ENCODE measurements at regions not wholly inside any gene's neighbourhood (a gene's known extent, or its start where the extent isn't known, plus 50 kb on each side); places are given as distances from the start of the nearest gene placed in this dataset.

GRCh38 chr13:104196611-104197010 is 1130.4 kb upstream of the SLC10A2 start:
- H3K4me1 ChIP-seq: no peaks in the 10 kb centered on the region
- H3K9me3 ChIP-seq: no peaks in the 10 kb centered on the region
- TF ChIP-seq POLR2A (IDR thresholded peaks at IDR 0.05): no peak
- no peak for TF ChIP-seq POLR2AphosphoS5 (IDR thresholded peaks at IDR 0.05)
- TF ChIP-seq CTCF (IDR thresholded peaks at IDR 0.05): no peak
- no peak for TF ChIP-seq EP300 (IDR thresholded peaks at IDR 0.05)
- intact Hi-C loops (cut with DNase I): no loop called here
- H3K36me3 ChIP-seq: no peaks in the 10 kb centered on the region
- DNase-seq: no peak
- H3K27ac ChIP-seq: no peak overlapping the region
- 69 to 71% methylated on average over 5 of the region's 5 CpGs for WGBS, 2 donors
- H3K4me3 ChIP-seq: no peak overlapping the region
- no peaks in the 10 kb centered on the region for H3K27me3 ChIP-seq

- H3K4me3 ChIP-seq: no peak overlapping the region
- TF ChIP-seq EP300 (IDR thresholded peaks at IDR 0.05) (no peak), POLR2A (IDR thresholded peaks at IDR 0.05) (no peak), POLR2AphosphoS5 (IDR thresholded peaks at IDR 0.05) (no peak), CTCF (IDR thresholded peaks at IDR 0.05) (no peak)
- peaks cover 0 to 2% (median 0%) of the 10 kb centered on the region in 4 donors for H3K9me3 ChIP-seq
- DNase-seq: no peak
- 84 to 91% methylated on average over 3 of the region's 3 CpGs for WGBS, 2 donors
- no peaks in the 10 kb centered on the region for H3K36me3 ChIP-seq
- intact Hi-C loops (cut with DNase I): no loop called here
- no peaks in the 10 kb centered on the region for H3K27me3 ChIP-seq
- H3K27ac ChIP-seq: no peak overlapping the region
- no peaks in the 10 kb centered on the region for H3K4me1 ChIP-seq
Observed at GRCh38 chr13:104181526-104182231, 1115.5 kb upstream of the SLC10A2 start.

- Histone ChIP-seq H3K4me3 (no peak overlapping the region), H3K27me3 (no peaks in the 10 kb centered on the region), H3K4me1 (no peaks in the 10 kb centered on the region), H3K36me3 (no peaks in the 10 kb centered on the region), H3K27ac (no peak overlapping the region), H3K9me3 (no peaks in the 10 kb centered on the region)
- intact Hi-C loops (cut with DNase I): no loop called here
- no peak for TF ChIP-seq POLR2A (IDR thresholded peaks at IDR 0.05)
- TF ChIP-seq POLR2AphosphoS5 (IDR thresholded peaks at IDR 0.05): no peak
- no peak for TF ChIP-seq EP300 (IDR thresholded peaks at IDR 0.05)
- no peak for TF ChIP-seq CTCF (IDR thresholded peaks at IDR 0.05)
- 16 to 59% methylated on average over 8 of the region's 8 CpGs for WGBS, 2 donors
- no peak for DNase-seq
Observed at GRCh38 chr13:104170980-104171555, 1104.9 kb upstream of the SLC10A2 start.

- Histone ChIP-seq H3K36me3 (no peaks in the 10 kb centered on the region), H3K4me1 (no peaks in the 10 kb centered on the region), H3K27ac (no peak overlapping the region), H3K4me3 (no peak overlapping the region), H3K27me3 (no peaks in the 10 kb centered on the region), H3K9me3 (no peaks in the 10 kb centered on the region)
- TF ChIP-seq POLR2A (IDR thresholded peaks at IDR 0.05) (no peak), CTCF (IDR thresholded peaks at IDR 0.05) (no peak), POLR2AphosphoS5 (IDR thresholded peaks at IDR 0.05) (no peak), EP300 (IDR thresholded peaks at IDR 0.05) (no peak)
- 67 to 75% methylated on average over 4 of the region's 4 CpGs for WGBS, 2 donors
- no peak for DNase-seq
- intact Hi-C loops (cut with DNase I): no loop called here
Observed at GRCh38 chr13:104163866-104164630, 1097.8 kb upstream of the SLC10A2 start.
